IMR-90 (cell line): ENCODE measurements at regions not wholly inside any gene's neighbourhood (a gene's known extent, or its start where the extent isn't known, plus 50 kb on each side); places are given as distances from the start of the nearest gene placed in this dataset.
"Not testable (repeated sequence)": the region's sequence is repeated elsewhere in the genome, so short reads cannot be mapped to it uniquely, and the experiment has no call there.

Source experiments
- CEBPB ChIP-seq: IDR thresholded peaks from 2 replicates; pipeline ENCODE4 v1.6.1; 2012; ENCODE audit warnings: low read depth, low read length, improper control_type of control experiment
- FOS ChIP-seq: fragments of 150-350 bp; IDR thresholded peaks from 2 replicates; pipeline ENCODE4 v1.6.1; 2016; ENCODE audit warnings: low read depth, low read length
- MXI1 ChIP-seq: IDR thresholded peaks from 2 replicates; pipeline ENCODE4 v1.6.1; 2012; ENCODE audit warnings: low read depth, mild to moderate bottlenecking, low read length, moderate library complexity, borderline replicate concordance
- POLR2A ChIP-seq: IDR thresholded peaks from 2 replicates; pipeline ENCODE4 v1.6.1; 2012; ENCODE audit warnings: mild to moderate bottlenecking, low read depth, low read length
- RFX5 ChIP-seq: IDR thresholded peaks from 2 replicates; pipeline ENCODE4 v1.8.0; 2012; ENCODE audit warnings: low read depth, mild to moderate bottlenecking, low read length, moderate library complexity
- TF ChIP-seq, protein P1 (sequence below): conservative IDR thresholded peaks from 2 replicates; pipeline ENCODE4 v1.5.1; 2012; ENCODE audit warnings: mild to moderate bottlenecking, low read depth, low read length, improper control_type of control experiment
- TF ChIP-seq, protein P2 (sequence below): fragments of 150-350 bp; IDR thresholded peaks from 2 replicates; pipeline ENCODE4 v1.6.1; 2017; ENCODE audit warnings: mild to moderate bottlenecking, antibody characterized with exemption, low read length, low read depth

DNA sequence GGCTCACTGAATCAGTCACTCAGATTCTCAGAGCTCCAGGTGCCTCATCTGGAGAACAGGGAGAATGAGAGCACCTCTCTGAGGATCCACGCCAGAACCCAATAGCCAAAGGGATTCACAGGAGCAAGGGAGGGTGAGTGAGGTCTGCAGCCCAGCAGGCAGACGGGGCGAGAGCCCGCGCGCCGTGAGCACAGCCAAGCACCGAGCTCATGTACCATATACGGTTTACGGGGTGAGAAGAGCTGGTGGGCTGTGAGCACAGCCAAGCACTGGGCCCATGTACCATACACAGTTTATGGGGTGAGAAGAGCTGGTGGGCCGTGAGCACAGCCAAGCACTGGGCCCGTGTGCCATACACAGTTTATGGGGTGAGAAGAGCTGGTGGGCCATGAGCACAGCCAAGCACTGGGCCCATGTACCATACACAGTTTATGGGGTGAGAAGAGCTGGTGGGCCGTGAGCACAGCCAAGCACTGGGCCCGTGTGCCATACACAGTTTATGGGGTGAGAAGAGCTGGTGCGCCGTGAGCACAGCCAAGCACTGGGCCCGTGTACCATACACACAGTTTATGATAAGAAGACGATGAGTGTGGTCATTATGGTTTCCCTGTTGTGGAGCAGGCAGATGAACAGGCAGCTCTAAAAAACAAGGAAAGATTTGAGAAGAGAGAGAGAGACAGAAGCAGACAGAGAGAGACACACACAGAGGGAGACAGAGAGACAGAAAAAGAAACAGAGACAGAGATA, 125.7 kb upstream of the ANO1 start:
- TF ChIP-seq, protein P1, sequence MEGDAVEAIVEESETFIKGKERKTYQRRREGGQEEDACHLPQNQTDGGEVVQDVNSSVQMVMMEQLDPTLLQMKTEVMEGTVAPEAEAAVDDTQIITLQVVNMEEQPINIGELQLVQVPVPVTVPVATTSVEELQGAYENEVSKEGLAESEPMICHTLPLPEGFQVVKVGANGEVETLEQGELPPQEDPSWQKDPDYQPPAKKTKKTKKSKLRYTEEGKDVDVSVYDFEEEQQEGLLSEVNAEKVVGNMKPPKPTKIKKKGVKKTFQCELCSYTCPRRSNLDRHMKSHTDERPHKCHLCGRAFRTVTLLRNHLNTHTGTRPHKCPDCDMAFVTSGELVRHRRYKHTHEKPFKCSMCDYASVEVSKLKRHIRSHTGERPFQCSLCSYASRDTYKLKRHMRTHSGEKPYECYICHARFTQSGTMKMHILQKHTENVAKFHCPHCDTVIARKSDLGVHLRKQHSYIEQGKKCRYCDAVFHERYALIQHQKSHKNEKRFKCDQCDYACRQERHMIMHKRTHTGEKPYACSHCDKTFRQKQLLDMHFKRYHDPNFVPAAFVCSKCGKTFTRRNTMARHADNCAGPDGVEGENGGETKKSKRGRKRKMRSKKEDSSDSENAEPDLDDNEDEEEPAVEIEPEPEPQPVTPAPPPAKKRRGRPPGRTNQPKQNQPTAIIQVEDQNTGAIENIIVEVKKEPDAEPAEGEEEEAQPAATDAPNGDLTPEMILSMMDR = not testable (repeated sequence)
- TF ChIP-seq POLR2A, FOS, RFX5, CEBPB, MXI1: not testable (repeated sequence)
- TF ChIP-seq, protein P2, sequence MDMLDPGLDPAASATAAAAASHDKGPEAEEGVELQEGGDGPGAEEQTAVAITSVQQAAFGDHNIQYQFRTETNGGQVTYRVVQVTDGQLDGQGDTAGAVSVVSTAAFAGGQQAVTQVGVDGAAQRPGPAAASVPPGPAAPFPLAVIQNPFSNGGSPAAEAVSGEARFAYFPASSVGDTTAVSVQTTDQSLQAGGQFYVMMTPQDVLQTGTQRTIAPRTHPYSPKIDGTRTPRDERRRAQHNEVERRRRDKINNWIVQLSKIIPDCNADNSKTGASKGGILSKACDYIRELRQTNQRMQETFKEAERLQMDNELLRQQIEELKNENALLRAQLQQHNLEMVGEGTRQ = not testable (repeated sequence)
